ENCODE measurements at regions not wholly inside any gene's neighbourhood (a gene's known extent, or its start where the extent isn't known, plus 50 kb on each side); places are given as distances from the start of the nearest gene placed in this dataset.

- Histone ChIP-seq H3K9me1 (ENCODE audit: control insufficient read depth, extremely low read depth, insufficient read depth, low read length) (no peaks in the 10 kb centered on the region), H3K4me1 (ENCODE audit: control insufficient read depth, extremely low read depth, insufficient read depth, low read length) (no peaks in the 10 kb centered on the region), H3K36me3 (ENCODE audit: control insufficient read depth in 2 of 2, extremely low read depth in 1 of 2, insufficient read depth in 2 of 2, low read length in 2 of 2) (no peaks in the 10 kb centered on the region), H2AFZ (ENCODE audit: control insufficient read depth, low read length) (no peak overlapping the region), H4K20me1 (ENCODE audit: control insufficient read depth, extremely low read depth, insufficient read depth, low read length) (no peaks in the 10 kb centered on the region), H3K4me2 (ENCODE audit: control insufficient read depth, extremely low read depth, insufficient read depth, low read depth, low read length) (no peak overlapping the region), H3K9me3 (ENCODE audit: control insufficient read depth, low read depth, low read length) (no peaks in the 10 kb centered on the region), H3K27ac (ENCODE audit: control insufficient read depth, insufficient read depth, low read length) (no peak overlapping the region), H3K4me3 (ENCODE audit: control insufficient read depth in 2 of 3, extremely low read depth in 1 of 3, insufficient read depth in 2 of 3, low read depth in 1 of 3, low read length in 3 of 3) (no peak overlapping the region), H3K9ac (ENCODE audit: control insufficient read depth, extremely low read depth, insufficient read depth, low read length) (no peak overlapping the region), H3K27me3 (ENCODE audit: control insufficient read depth, extremely low read depth, insufficient read depth, low read length) (no peaks in the 10 kb centered on the region), H3K79me2 (ENCODE audit: control insufficient read depth, insufficient read depth, low read length) (no peaks in the 10 kb centered on the region)
- DNase-seq (ENCODE audit: low read depth, low spot score), result no peak
- no peak for TF ChIP-seq EZH2 (IDR thresholded peaks at IDR 0.05; ENCODE audit: low read length)
- TF ChIP-seq, protein P1, sequence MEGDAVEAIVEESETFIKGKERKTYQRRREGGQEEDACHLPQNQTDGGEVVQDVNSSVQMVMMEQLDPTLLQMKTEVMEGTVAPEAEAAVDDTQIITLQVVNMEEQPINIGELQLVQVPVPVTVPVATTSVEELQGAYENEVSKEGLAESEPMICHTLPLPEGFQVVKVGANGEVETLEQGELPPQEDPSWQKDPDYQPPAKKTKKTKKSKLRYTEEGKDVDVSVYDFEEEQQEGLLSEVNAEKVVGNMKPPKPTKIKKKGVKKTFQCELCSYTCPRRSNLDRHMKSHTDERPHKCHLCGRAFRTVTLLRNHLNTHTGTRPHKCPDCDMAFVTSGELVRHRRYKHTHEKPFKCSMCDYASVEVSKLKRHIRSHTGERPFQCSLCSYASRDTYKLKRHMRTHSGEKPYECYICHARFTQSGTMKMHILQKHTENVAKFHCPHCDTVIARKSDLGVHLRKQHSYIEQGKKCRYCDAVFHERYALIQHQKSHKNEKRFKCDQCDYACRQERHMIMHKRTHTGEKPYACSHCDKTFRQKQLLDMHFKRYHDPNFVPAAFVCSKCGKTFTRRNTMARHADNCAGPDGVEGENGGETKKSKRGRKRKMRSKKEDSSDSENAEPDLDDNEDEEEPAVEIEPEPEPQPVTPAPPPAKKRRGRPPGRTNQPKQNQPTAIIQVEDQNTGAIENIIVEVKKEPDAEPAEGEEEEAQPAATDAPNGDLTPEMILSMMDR (optimal IDR thresholded peaks at IDR 0.05 in 1 of 3, IDR thresholded peaks at IDR 0.05 in 1 of 3, conservative IDR thresholded peaks at IDR 0.05 in 1 of 3; ENCODE audit: extremely low read depth in 1 of 3, insufficient read depth in 2 of 3, low read length in 3 of 3), result no peak
- FAIRE-seq, result no peak
- dilution Hi-C loops (cut with MboI; ENCODE audit: extremely low pct_ligation_motif_present, low sequenced_read_pairs), result no loop called here
These were observed 499.6 kb upstream of the RAB6C start for GRCh38 chr2:129479892-129480291.

- Histone ChIP-seq H3K4me3 (ENCODE audit: control insufficient read depth in 2 of 3, extremely low read depth in 1 of 3, insufficient read depth in 2 of 3, low read depth in 1 of 3, low read length in 3 of 3) (no peak overlapping the region), H2AFZ (ENCODE audit: control insufficient read depth, low read length) (no peak overlapping the region), H3K36me3 (ENCODE audit: control insufficient read depth in 2 of 2, extremely low read depth in 1 of 2, insufficient read depth in 2 of 2, low read length in 2 of 2) (no peaks in the 10 kb centered on the region), H3K9me3 (ENCODE audit: control insufficient read depth, low read depth, low read length) (no peaks in the 10 kb centered on the region), H4K20me1 (ENCODE audit: control insufficient read depth, extremely low read depth, insufficient read depth, low read length) (no peaks in the 10 kb centered on the region), H3K9ac (ENCODE audit: control insufficient read depth, extremely low read depth, insufficient read depth, low read length) (no peak overlapping the region), H3K79me2 (ENCODE audit: control insufficient read depth, insufficient read depth, low read length) (no peaks in the 10 kb centered on the region), H3K4me2 (ENCODE audit: control insufficient read depth, extremely low read depth, insufficient read depth, low read depth, low read length) (no peak overlapping the region), H3K27me3 (ENCODE audit: control insufficient read depth, extremely low read depth, insufficient read depth, low read length) (no peaks in the 10 kb centered on the region), H3K27ac (ENCODE audit: control insufficient read depth, insufficient read depth, low read length) (no peak overlapping the region), H3K4me1 (ENCODE audit: control insufficient read depth, extremely low read depth, insufficient read depth, low read length) (no peaks in the 10 kb centered on the region), H3K9me1 (ENCODE audit: control insufficient read depth, extremely low read depth, insufficient read depth, low read length) (no peaks in the 10 kb centered on the region)
- dilution Hi-C loops (cut with MboI; ENCODE audit: extremely low pct_ligation_motif_present, low sequenced_read_pairs), result no loop called here
- TF ChIP-seq EZH2 (IDR thresholded peaks at IDR 0.05; ENCODE audit: low read length), result no peak
- TF ChIP-seq, protein P1 (optimal IDR thresholded peaks at IDR 0.05 in 1 of 3, IDR thresholded peaks at IDR 0.05 in 1 of 3, conservative IDR thresholded peaks at IDR 0.05 in 1 of 3; ENCODE audit: extremely low read depth in 1 of 3, insufficient read depth in 2 of 3, low read length in 3 of 3), result no peak
- DNase-seq (ENCODE audit: low read depth, low spot score) (no peak), FAIRE-seq (no peak)
These were observed 498.7 kb upstream of the RAB6C start for GRCh38 chr2:129480790-129481189.
